HG02798 (cell line): ENCODE measurements at regions not wholly inside any gene's neighbourhood (a gene's known extent, or its start where the extent isn't known, plus 50 kb on each side); places are given as distances from the start of the nearest gene placed in this dataset.
"Not testable (repeated sequence)": the region's sequence is repeated elsewhere in the genome, so short reads cannot be mapped to it uniquely, and the experiment has no call there.

Source experiments
- ATAC-seq: cut with Tn5 transposase; IDR thresholded peaks from one replicate; pipeline ENCODE4 v1.9.1; 2021; ENCODE audit warnings: mild to moderate bottlenecking; ENCODE audit not compliant: unreplicated experiment, poor library complexity

GRCh38 chr1:105017587-105017986 lies 1267.9 kb downstream of the AMY1C start:
- no peak for ATAC-seq

DNA sequence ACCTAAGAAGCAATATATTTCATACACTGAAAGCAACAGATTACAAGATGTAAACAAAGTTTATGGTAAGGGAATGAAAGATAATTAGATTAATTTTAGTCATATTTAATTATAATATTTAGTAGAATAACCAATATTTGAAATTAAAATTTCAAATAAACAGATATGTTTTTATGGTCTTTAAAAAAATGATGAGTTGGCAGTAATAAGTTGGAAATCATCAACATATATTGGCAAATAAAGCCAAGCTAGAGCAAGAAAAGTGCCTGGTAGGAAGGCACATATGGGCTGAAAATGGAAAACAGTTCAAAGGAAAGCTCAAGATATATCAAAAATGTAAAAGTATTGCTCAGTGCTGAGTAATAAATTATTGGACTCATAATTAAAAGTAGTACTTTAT lies 1274.0 kb downstream of the AMY1C start:
- ATAC-seq = no peak

DNA sequence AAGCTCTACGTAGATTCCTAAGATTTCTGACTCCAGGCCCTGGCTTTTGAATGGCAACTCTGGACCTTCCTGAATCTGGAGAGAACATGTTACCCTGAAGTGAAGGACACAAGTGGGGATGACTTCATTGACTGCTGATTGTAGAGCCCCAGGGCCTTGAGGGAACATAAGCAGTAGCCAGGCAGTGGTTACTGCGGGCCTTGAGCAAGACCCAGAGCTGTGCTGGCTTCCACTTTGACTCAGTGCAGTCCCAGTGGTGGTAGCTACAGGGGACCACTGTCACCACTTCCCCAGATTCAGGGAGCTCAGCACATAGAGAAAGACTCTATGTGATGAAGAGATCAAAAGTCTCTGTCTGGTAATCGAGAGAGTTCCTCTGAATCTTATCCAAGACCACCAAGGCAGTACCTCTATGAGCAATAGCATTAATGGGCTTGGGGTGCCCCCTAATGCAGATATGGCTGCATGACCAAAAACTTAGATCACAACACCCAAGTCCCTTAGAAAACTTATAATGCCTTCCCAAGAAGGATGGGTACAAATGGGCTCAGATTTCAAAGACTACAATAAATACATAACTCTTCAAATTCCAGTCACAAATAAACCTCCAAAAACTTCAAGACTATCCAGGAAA lies 1278.3 kb downstream of the AMY1C start:
- ATAC-seq = peak; percentile 73

DNA sequence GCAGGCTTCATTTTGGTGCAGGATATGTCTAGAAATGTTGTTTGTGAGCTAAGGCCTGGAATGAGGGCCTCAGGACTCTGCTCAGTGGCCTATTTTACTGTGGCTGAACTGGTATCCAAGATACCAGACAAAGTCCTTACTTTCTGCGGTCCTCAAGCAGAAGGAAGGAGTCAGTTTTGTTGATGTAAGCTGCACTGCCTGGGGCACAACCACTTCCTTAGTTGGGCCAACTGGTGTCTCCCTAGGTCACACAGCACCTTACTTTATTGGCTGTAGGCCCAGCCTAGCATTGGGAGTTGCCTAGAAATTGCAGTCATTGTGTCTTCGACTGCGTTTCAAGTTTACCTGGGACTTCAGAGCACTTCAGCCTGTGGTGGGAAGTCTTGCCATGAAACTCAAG lies 1322.7 kb downstream of the AMY1C start:
- no peak for ATAC-seq

GRCh38 chr1:105072850-105073249 lies 1323.2 kb downstream of the AMY1C start:
- ATAC-seq = no peak

GRCh38 chr1:105073660-105074059 lies 1324.0 kb downstream of the AMY1C start:
- no peak for ATAC-seq

GRCh38 chr1:105083611-105084010 lies 1333.9 kb downstream of the AMY1C start:
- no peak for ATAC-seq

GRCh38 chr1:105087506-105087905 lies 1337.8 kb downstream of the AMY1C start:
- ATAC-seq = no peak

GRCh38 chr1:105088166-105088565 lies 1338.5 kb downstream of the AMY1C start:
- ATAC-seq = no peak

DNA sequence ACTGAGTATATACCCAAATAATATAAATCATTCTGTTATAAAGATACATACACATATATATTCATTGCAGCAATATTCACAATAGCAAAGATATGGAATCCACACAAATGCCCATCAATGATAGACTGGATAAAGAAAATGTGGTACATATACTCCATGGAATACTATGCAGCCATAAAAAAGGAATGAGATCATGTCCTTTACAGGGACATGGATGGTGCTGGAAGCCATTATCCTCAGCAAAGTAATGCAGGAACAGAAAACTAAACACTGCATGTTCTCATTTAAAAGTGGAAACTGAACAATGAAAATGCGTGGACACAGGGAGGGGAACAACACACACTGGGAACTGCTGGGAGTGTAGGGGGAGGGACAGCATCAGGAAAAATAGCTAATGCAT lies 1344.2 kb downstream of the AMY1C start:
- not testable (repeated sequence) for ATAC-seq

DNA sequence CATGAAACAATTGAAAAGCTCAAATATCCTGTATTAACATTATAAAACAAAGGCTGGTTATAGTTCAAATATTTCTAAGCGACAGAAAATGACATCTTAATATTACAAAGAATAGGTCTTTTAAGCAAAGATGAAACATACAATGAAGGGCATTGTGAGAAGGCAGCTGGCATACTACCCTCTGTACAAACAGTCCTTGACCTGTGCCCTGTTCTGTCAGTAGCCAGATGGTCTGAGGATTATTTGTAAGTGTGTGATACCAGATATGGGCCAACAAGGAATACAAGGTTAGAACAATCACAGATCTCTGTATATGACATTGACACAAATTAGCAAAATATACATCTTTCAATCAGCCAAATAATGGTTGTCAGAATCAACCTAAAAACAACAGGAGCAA lies 1350.4 kb downstream of the AMY1C start:
- no peak for ATAC-seq

DNA sequence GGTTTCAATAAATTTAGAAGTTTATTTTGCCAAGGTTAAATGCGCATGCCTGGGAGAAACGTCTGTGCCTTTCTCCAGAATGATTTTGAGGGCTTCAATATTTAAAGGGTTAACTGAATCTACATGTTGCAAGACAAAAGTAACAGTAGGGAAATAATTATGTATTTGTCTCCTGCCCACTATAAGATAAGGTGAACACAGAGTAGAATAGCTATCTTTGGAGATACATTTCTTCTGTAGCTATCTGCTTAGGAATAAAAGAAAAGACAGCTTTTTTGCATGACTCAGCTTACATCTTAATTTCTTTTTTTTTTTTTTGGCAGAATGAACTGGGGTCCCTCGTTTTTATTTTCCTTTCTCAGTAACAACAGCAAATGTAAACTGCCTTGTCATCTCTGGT lies 1351.6 kb downstream of the AMY1C start:
- ATAC-seq = no peak

- no peak for ATAC-seq
Measured at GRCh38 chr1:105102371-105102770, 1352.7 kb downstream of the AMY1C start.

GRCh38 chr1:105122041-105122440 lies 1372.3 kb downstream of the AMY1C start:
- ATAC-seq = no peak

- ATAC-seq = peak; percentile 88
Measured at GRCh38 chr1:105137543-105138457, 1388.1 kb downstream of the AMY1C start.

DNA sequence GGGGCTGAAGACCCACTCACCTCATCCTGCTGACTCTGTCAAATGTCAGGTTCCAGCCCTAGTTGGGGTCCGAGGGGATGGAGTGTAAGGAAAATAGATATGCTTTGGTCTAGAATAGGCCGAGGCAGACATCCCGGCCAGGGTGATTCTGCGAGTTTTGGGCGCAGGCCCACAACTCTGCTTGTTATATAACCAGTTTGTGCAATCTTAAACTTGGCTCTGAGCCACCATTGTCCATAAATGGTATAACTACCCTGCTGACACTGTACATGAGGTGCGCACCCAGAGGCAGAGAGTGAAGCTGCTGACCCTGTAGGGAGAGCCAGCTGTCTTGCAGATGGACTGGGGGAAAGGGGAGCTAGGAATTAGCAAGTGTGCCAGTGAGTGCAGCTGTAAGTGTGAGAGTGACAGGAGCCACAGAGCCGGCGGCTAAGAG lies 1388.8 kb downstream of the AMY1C start:
- no peak for ATAC-seq

DNA sequence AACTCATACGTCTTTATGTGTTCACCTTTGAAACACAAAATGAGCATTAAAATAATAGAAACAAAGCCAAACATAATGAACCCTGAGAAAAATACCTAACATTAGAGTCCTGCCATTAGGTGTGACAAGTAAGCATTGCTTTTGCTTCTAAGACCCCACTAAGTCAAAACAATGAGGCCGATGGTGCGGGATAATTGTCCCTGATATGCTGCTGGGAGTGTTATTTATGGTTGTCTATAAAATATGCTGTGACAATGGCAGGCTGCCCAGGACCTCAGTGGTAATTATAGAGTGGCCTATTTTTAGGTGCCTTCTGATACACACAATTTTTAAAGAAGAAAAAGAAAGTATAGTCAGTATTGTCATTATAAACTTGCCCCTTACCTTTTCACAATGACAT lies 1423.1 kb downstream of the AMY1C start:
- no peak for ATAC-seq

DNA sequence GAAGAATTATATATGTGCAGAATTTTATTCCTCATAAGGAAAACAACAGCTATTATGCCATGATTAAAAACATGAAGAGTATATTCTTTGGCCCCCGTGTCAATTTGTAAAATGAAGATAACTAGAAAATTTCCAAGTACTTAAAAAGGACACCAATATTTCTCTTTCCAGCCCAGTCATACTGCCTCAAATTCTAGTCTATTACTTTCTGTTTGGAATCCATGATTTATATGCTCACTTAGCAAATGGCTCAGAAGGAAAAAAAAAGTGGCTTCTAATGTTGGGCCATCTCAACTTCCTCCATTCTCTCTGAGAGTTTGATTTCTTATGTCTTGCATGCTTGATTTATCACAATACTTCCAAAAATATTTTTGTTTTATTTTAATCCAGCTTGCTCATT lies 1431.1 kb downstream of the AMY1C start:
- no peak for ATAC-seq

- ATAC-seq = no peak
Measured at GRCh38 chr1:105204836-105205371, 1455.2 kb downstream of the AMY1C start.

DNA sequence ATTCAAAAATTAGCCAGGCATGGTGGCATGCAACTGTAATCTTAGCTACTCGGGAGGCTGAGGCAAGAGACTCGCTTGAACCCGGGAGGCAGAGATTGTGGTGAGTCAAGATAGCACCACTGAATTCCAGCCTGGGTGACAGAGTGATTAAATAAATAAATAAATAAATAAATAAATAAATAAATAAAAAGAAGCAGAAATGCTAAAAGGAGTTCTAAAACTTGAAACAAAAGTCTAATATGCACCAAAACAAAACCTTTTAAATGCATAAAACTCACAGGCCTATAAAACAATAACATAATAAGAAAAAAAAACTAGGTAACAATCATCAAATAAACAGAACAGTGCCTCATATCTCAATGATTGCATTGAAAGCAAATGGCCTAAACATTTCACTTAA lies 1458.9 kb downstream of the AMY1C start:
- ATAC-seq = no peak

DNA sequence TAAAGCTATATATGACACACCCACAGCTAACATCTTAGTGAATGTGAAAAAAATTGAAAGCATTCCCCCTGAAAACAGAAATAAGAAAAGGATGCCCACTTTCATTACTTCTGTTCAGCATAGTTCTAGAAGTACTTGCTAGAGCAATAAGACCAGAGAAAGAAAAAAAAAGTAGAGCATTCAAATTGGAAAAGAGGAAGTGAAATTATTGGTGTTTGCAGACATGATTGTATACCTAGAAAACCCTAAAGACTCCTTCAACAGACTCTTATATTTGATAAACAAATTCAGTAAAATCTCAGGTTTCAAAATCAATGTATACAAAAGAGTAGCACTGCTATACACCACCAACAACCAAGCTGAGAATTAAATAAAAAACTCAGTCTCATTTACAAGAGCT lies 1461.0 kb downstream of the AMY1C start:
- no peak for ATAC-seq
